ENCODE measurements at regions not wholly inside any gene's neighbourhood (a gene's known extent, or its start where the extent isn't known, plus 50 kb on each side); places are given as distances from the start of the nearest gene placed in this dataset.
A peak's percentile ranks its signal among the peaks of the same experiment; 100 is the strongest.

GRCh38 chr10:44439239-44439957 is 54.5 kb upstream of the CXCL12 start:
- Histone ChIP-seq H3K79me2 (ENCODE audit: low read depth) (no peaks in the 10 kb centered on the region), H2AFZ (no peak overlapping the region), H3K36me3 (ENCODE audit: low read depth) (no peaks in the 10 kb centered on the region), H3K9me3 (ENCODE audit: insufficient read depth, low read depth) (no peaks in the 10 kb centered on the region), H4K20me1 (ENCODE audit: insufficient read depth) (no peaks in the 10 kb centered on the region), H3F3A (ENCODE audit: insufficient read depth, low read depth) (no peaks in the 10 kb centered on the region), H3K4me2 (no peak overlapping the region), H3K4me3 (no peak overlapping the region), H3K27ac (no peak overlapping the region), H3K27me3 (ENCODE audit: insufficient read depth, low read depth) (no peaks in the 10 kb centered on the region), H3K9me2 (ENCODE audit: insufficient read depth) (no peaks in the 10 kb centered on the region), H3K4me1 (replicated peaks; ENCODE audit: insufficient read depth) (no peaks in the 10 kb centered on the region)
- ChIA-PET POLR2A (ENCODE audit: unreplicated experiment) (no interaction called here), CTCF (no interaction called here)
- BruUV-seq (replicated peaks) = no TSS peak
- DNase-seq = no peak
- TF ChIP-seq EZH2 (IDR thresholded peaks at IDR 0.05; ENCODE audit: low read depth) = no peak
- no peak for TF ChIP-seq CTCF (conservative IDR thresholded peaks at IDR 0.05)
- intact Hi-C loops (cut with micrococcal nuclease; ENCODE audit: unreplicated experiment) = no loop called here

GRCh38 chr10:44439958-44440244 is 55.0 kb upstream of the CXCL12 start:
- no peaks in the 10 kb centered on the region for H3K4me1 ChIP-seq (replicated peaks; ENCODE audit: insufficient read depth)
- no peak for DNase-seq
- H3K27ac ChIP-seq = no peak overlapping the region
- TF ChIP-seq EZH2 (IDR thresholded peaks at IDR 0.05; ENCODE audit: low read depth) (no peak), CTCF (conservative IDR thresholded peaks at IDR 0.05) (no peak)
- no TSS peak for BruUV-seq (replicated peaks)
- 0 out of 2 replicates have a peak, but pooled peaks cover 2% of the 10 kb centered on the region for H3K9me3 ChIP-seq (ENCODE audit: insufficient read depth, low read depth)
- intact Hi-C loops (cut with micrococcal nuclease; ENCODE audit: unreplicated experiment) = no loop called here
- no peak overlapping the region for H3K4me3 ChIP-seq
- no peak overlapping the region for H2AFZ ChIP-seq
- ChIA-PET POLR2A (ENCODE audit: unreplicated experiment) (no interaction called here), CTCF (no interaction called here)
- H3K36me3 ChIP-seq (ENCODE audit: low read depth) = no peaks in the 10 kb centered on the region
- no peaks in the 10 kb centered on the region for H3F3A ChIP-seq (ENCODE audit: insufficient read depth, low read depth)
- H3K4me2 ChIP-seq = no peak overlapping the region
- no peaks in the 10 kb centered on the region for H3K27me3 ChIP-seq (ENCODE audit: insufficient read depth, low read depth)
- no peaks in the 10 kb centered on the region for H3K9me2 ChIP-seq (ENCODE audit: insufficient read depth)
- H3K79me2 ChIP-seq (ENCODE audit: low read depth) = no peaks in the 10 kb centered on the region
- H4K20me1 ChIP-seq (ENCODE audit: insufficient read depth) = no peaks in the 10 kb centered on the region

GRCh38 chr10:44457259-44457658 is 72.4 kb upstream of the CXCL12 start:
- Histone ChIP-seq H4K20me1 (ENCODE audit: insufficient read depth) (no peaks in the 10 kb centered on the region), H3K4me1 (replicated peaks; ENCODE audit: insufficient read depth) (no peaks in the 10 kb centered on the region), H3F3A (ENCODE audit: insufficient read depth, low read depth) (no peaks in the 10 kb centered on the region), H2AFZ (no peak overlapping the region), H3K36me3 (ENCODE audit: low read depth) (no peaks in the 10 kb centered on the region), H3K9me3 (ENCODE audit: insufficient read depth, low read depth) (no peaks in the 10 kb centered on the region), H3K79me2 (ENCODE audit: low read depth) (no peaks in the 10 kb centered on the region), H3K27me3 (ENCODE audit: insufficient read depth, low read depth) (no peaks in the 10 kb centered on the region), H3K4me3 (no peak overlapping the region), H3K9me2 (ENCODE audit: insufficient read depth) (no peaks in the 10 kb centered on the region), H3K4me2 (no peak overlapping the region), H3K27ac (no peak overlapping the region)
- POLR2A ChIA-PET (ENCODE audit: unreplicated experiment) = no interaction called here
- BruUV-seq (replicated peaks) = no TSS peak
- CTCF ChIA-PET = no interaction called here
- intact Hi-C loops (cut with micrococcal nuclease; ENCODE audit: unreplicated experiment) = no loop called here
- no peak for DNase-seq
- TF ChIP-seq CTCF (conservative IDR thresholded peaks at IDR 0.05) (peak; percentile 34; the same call in 1 of the 2 replicates), EZH2 (IDR thresholded peaks at IDR 0.05; ENCODE audit: low read depth) (no peak)

Measured in PC-9 (cell line).